PC-3 (cell line): ENCODE measurements at regions not wholly inside any gene's neighbourhood (a gene's known extent, or its start where the extent isn't known, plus 50 kb on each side); places are given as distances from the start of the nearest gene placed in this dataset.

Experiments
- CTCF ChIP-seq: fragments of 300-600 bp; sonication (generic); conservative IDR thresholded peaks from 2 replicates; pipeline ENCODE4 v1.5.1; 2017; ENCODE audit warnings: antibody characterized with exemption, low read depth, mild to moderate bottlenecking, low read length
- EZH2 ChIP-seq: fragments of 300-600 bp; sonication (generic); IDR thresholded peaks from one replicate; pipeline ENCODE4 v1.6.1; 2017; ENCODE audit warnings: antibody characterized with exemption, mild to moderate bottlenecking, low read length; ENCODE audit not compliant: unreplicated experiment
- EZH2phosphoT487 ChIP-seq: fragments of 300-600 bp; sonication (generic); IDR thresholded peaks from 2 replicates; pipeline ENCODE4 v1.6.1; 2018; ENCODE audit warnings: mild to moderate bottlenecking, antibody characterized with exemption, low read length, borderline replicate concordance

- no peak for TF ChIP-seq CTCF
- no peak for TF ChIP-seq EZH2
- no peak for TF ChIP-seq EZH2phosphoT487
Observed at GRCh38 chr11:23058656-23059055, 198.4 kb upstream of the CCDC179 start.
